ENCODE measurements at regions not wholly inside any gene's neighbourhood (a gene's known extent, or its start where the extent isn't known, plus 50 kb on each side); places are given as distances from the start of the nearest gene placed in this dataset.

DNA sequence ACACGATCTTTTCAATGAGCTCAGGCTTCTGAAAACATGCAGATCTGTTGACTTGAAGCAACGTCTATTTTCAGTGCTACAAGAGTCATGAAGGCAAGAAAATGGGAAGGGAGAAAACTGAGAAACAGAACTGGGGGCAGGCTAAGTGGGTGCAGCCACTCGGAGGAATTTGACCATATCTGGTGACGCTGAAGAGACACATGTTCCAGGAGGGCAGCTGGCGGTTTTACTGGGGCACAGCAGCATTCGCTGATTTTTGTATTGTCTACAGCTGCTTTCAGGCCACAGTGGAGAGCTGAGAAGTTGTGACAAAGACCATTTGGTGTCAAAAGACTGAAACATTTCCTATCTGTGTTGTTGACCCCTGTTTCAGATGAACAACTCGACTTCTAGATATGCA is 103.0 kb upstream of the ELAC2 start:
- Histone ChIP-seq H3K23ac (ENCODE audit: insufficient read length) (no peak overlapping the region), H2AFZ (ENCODE audit: low read length) (peak overlapping the region; percentile 31; the same call in 1 of the 2 replicates), H3K79me1 (ENCODE audit: low read depth, low read length) (no peaks in the 10 kb centered on the region), H2AK5ac (ENCODE audit: low read depth, low read length) (no peak overlapping the region), H3K4ac (replicated peaks; ENCODE audit: insufficient read length, low read depth, low read length) (no peak overlapping the region), H3K36me3 (ENCODE audit: control insufficient read depth in 2 of 4, insufficient read depth in 4 of 4, low read length in 3 of 4) (no peaks in the 10 kb centered on the region), H4K5ac (ENCODE audit: insufficient read length, low read depth, low read length) (no peak overlapping the region), H2BK120ac (replicated peaks; ENCODE audit: low read depth, low read length) (no peak overlapping the region), H2BK5ac (ENCODE audit: low read depth, low read length) (no peak overlapping the region), H2BK15ac (ENCODE audit: low read length) (no peak overlapping the region), H2BK20ac (ENCODE audit: low read length) (no peak overlapping the region), H3K9ac (replicated peaks in 1 of 4; ENCODE audit: extremely low read depth in 1 of 4, low read depth in 3 of 4, low read length in 3 of 4) (no peak overlapping the region), H3K27me3 (replicated peaks in 1 of 4; ENCODE audit: control insufficient read depth in 3 of 4, extremely low read depth in 1 of 4, insufficient read depth in 3 of 4, low read length in 3 of 4) (no peaks in the 10 kb centered on the region), H4K8ac (ENCODE audit: extremely low read depth, insufficient read depth, low read length) (no peak overlapping the region), H3K79me2 (ENCODE audit: control insufficient read depth in 1 of 2, insufficient read depth in 2 of 2, low read length in 2 of 2) (no peaks in the 10 kb centered on the region), H3K14ac (ENCODE audit: insufficient read length) (no peak overlapping the region), H3K4me2 (ENCODE audit: insufficient read depth in 1 of 2, low read depth in 2 of 2, low read length in 2 of 2) (no peak overlapping the region), H4K91ac (replicated peaks; ENCODE audit: insufficient read length, low read length) (no peak overlapping the region), H3K27ac (ENCODE audit: low read depth, low read length) (no peak overlapping the region), H3K9me3 (ENCODE audit: insufficient read depth in 2 of 2, low read depth in 1 of 2, low read length in 1 of 2) (no peaks in the 10 kb centered on the region), H2BK12ac (ENCODE audit: low read depth, low read length) (no peak overlapping the region), H3K56ac (replicated peaks; ENCODE audit: insufficient read length, low read depth, low read length) (no peak overlapping the region), H3K4me1 (replicated peaks in 1 of 4; ENCODE audit: control insufficient read depth in 3 of 4, insufficient read depth in 4 of 4, low read length in 3 of 4) (no peaks in the 10 kb centered on the region), H4K20me1 (replicated peaks in 1 of 2; ENCODE audit: control insufficient read depth in 1 of 2, insufficient read depth in 2 of 2, low read length in 2 of 2) (no peaks in the 10 kb centered on the region), H3K4me3 (ENCODE audit: extremely low read depth in 1 of 4, insufficient read depth in 2 of 4, low read depth in 3 of 4, low read length in 4 of 4) (no peak overlapping the region), H3K18ac (ENCODE audit: extremely low read depth, low read length) (no peak overlapping the region), H3K23me2 (ENCODE audit: low read depth, low read length) (no peaks in the 10 kb centered on the region)
- DNase-seq (ENCODE audit: low read depth in 1 of 2, low spot score in 2 of 2) (no peak), FAIRE-seq (no peak)
- TF ChIP-seq MAFK (IDR thresholded peaks at IDR 0.05; ENCODE audit: low read depth, low read length) (no peak), TAF1 (IDR thresholded peaks at IDR 0.05; ENCODE audit: low read depth, low read length) (no peak), GTF2F1 (IDR thresholded peaks at IDR 0.05; ENCODE audit: borderline replicate concordance, low read depth, low read length) (no peak), HDAC6 (IDR thresholded peaks at IDR 0.05; ENCODE audit: low read depth, low read length) (no peak), RAD21 (IDR thresholded peaks at IDR 0.05 in 1 of 2, conservative IDR thresholded peaks at IDR 0.05 in 1 of 2; ENCODE audit: low read depth in 2 of 2, low read length in 2 of 2) (no peak)
- WGBS, 2 experiments (ENCODE audit: extremely low coverage in 1 of 2, insufficient coverage in 1 of 2, insufficient read length in 1 of 2, insufficient replicate concordance in 2 of 2, low coverage in 1 of 2, low lambda C conversion rate in 2 of 2, missing lambda C conversion rate in 1 of 2): 96 to 100% methylated on average over 1 to 7 of the region's 7 CpGs
- ChIA-PET POLR2A (ENCODE audit: partially characterized antibody) (no interaction called here), CTCF (ENCODE audit: partially characterized antibody) (no interaction called here)
